ENCODE measurements at regions not wholly inside any gene's neighbourhood (a gene's known extent, or its start where the extent isn't known, plus 50 kb on each side); places are given as distances from the start of the nearest gene placed in this dataset.

- H3K36me3 ChIP-seq = peaks cover 28% of the 10 kb centered on the region
- no peak overlapping the region for H3K27ac ChIP-seq
- no peak overlapping the region for H3K4me3 ChIP-seq
- DNase-seq (ENCODE audit: low read depth in 1 of 2, low spot score in 1 of 2) = no peak
- no peaks in the 10 kb centered on the region for H3K27me3 ChIP-seq
- H3K9me3 ChIP-seq (ENCODE audit: low read depth) = no peaks in the 10 kb centered on the region
- TF ChIP-seq CTCF (IDR thresholded peaks at IDR 0.05; ENCODE audit: low read depth, low read length) = no peak
- no peaks in the 10 kb centered on the region for H3K4me1 ChIP-seq (ENCODE audit: low read depth)
Observed at GRCh38 chr19:5257155-5258045, 83.2 kb downstream of the PTPRS start.

GRCh38 chr19:5255602-5256231 lies 84.9 kb downstream of the PTPRS start:
- no peaks in the 10 kb centered on the region for H3K27me3 ChIP-seq
- no peak overlapping the region for H3K4me3 ChIP-seq
- no peaks in the 10 kb centered on the region for H3K9me3 ChIP-seq (ENCODE audit: low read depth)
- no peaks in the 10 kb centered on the region for H3K4me1 ChIP-seq (ENCODE audit: low read depth)
- H3K36me3 ChIP-seq = peaks cover 28% of the 10 kb centered on the region
- DNase-seq (ENCODE audit: low read depth in 1 of 2, low spot score in 1 of 2) = no peak
- no peak overlapping the region for H3K27ac ChIP-seq
- no peak for TF ChIP-seq CTCF (IDR thresholded peaks at IDR 0.05; ENCODE audit: low read depth, low read length)

GRCh38 chr19:5254944-5255343 lies 85.7 kb downstream of the PTPRS start:
- Histone ChIP-seq H3K27ac (no peak overlapping the region), H3K27me3 (no peaks in the 10 kb centered on the region), H3K4me3 (no peak overlapping the region), H3K4me1 (ENCODE audit: low read depth) (no peaks in the 10 kb centered on the region), H3K36me3 (peaks cover 28% of the 10 kb centered on the region), H3K9me3 (ENCODE audit: low read depth) (no peaks in the 10 kb centered on the region)
- DNase-seq (ENCODE audit: low read depth in 1 of 2, low spot score in 1 of 2) = no peak
- no peak for TF ChIP-seq CTCF (IDR thresholded peaks at IDR 0.05; ENCODE audit: low read depth, low read length)

GRCh38 chr19:5254543-5254942 lies 86.1 kb downstream of the PTPRS start:
- Histone ChIP-seq H3K4me3 (no peak overlapping the region), H3K27ac (no peak overlapping the region), H3K27me3 (no peaks in the 10 kb centered on the region), H3K36me3 (peaks cover 25% of the 10 kb centered on the region), H3K4me1 (ENCODE audit: low read depth) (no peaks in the 10 kb centered on the region), H3K9me3 (ENCODE audit: low read depth) (no peaks in the 10 kb centered on the region)
- TF ChIP-seq CTCF (IDR thresholded peaks at IDR 0.05; ENCODE audit: low read depth, low read length) = no peak
- no peak for DNase-seq (ENCODE audit: low read depth in 1 of 2, low spot score in 1 of 2)

- Histone ChIP-seq H3K4me1 (ENCODE audit: low read depth) (no peaks in the 10 kb centered on the region), H3K36me3 (peaks cover 22% of the 10 kb centered on the region), H3K9me3 (ENCODE audit: low read depth) (no peaks in the 10 kb centered on the region), H3K27me3 (no peaks in the 10 kb centered on the region), H3K4me3 (no peak overlapping the region), H3K27ac (no peak overlapping the region)
- no peak for DNase-seq (ENCODE audit: low read depth in 1 of 2, low spot score in 1 of 2)
- no peak for TF ChIP-seq CTCF (IDR thresholded peaks at IDR 0.05; ENCODE audit: low read depth, low read length)
Observed at GRCh38 chr19:5253406-5254110, 87.1 kb downstream of the PTPRS start.
